ENCODE measurements at regions not wholly inside any gene's neighbourhood (a gene's known extent, or its start where the extent isn't known, plus 50 kb on each side); places are given as distances from the start of the nearest gene placed in this dataset.

- no peak for DNase-seq (ENCODE audit: extremely low spot score)
- TF ChIP-seq, protein P1, sequence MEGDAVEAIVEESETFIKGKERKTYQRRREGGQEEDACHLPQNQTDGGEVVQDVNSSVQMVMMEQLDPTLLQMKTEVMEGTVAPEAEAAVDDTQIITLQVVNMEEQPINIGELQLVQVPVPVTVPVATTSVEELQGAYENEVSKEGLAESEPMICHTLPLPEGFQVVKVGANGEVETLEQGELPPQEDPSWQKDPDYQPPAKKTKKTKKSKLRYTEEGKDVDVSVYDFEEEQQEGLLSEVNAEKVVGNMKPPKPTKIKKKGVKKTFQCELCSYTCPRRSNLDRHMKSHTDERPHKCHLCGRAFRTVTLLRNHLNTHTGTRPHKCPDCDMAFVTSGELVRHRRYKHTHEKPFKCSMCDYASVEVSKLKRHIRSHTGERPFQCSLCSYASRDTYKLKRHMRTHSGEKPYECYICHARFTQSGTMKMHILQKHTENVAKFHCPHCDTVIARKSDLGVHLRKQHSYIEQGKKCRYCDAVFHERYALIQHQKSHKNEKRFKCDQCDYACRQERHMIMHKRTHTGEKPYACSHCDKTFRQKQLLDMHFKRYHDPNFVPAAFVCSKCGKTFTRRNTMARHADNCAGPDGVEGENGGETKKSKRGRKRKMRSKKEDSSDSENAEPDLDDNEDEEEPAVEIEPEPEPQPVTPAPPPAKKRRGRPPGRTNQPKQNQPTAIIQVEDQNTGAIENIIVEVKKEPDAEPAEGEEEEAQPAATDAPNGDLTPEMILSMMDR (IDR thresholded peaks at IDR 0.05; ENCODE audit: control extremely low read depth, extremely low read depth, low read depth, missing control alignments): no peak
- POLR2A ChIA-PET: no interaction called here
- CTCF ChIA-PET: interaction anchor here (1.3 kb wide), 1 partner anchor 23 kb away, joined by 3 read pairs; no protein-coding TSS in a partner anchor
These were observed 730.7 kb upstream of the ALCAM start for GRCh38 chr3:104635872-104636580.

DNA sequence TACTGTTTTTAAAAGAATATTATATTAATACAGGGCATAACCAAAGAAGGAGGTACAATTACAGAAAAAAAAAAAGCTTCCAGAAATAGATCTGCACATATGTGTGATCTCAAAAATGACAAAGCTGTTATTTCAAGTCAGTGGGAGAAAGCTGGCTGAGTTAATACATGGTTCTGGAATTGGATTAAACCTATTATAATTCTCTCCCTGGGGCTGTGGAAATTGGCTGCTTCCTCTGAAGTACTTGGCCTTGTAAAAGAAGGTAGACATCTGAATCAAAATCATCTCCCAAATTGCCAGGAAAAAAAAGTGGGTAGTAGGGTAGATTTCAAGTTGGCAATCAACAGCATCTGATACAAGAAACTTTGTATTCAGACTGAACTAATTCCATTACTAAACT is 723.9 kb upstream of the ALCAM start:
- ChIA-PET POLR2A (no interaction called here), CTCF (no interaction called here)
- no peak for DNase-seq (ENCODE audit: extremely low spot score)
- TF ChIP-seq, protein P1 (IDR thresholded peaks at IDR 0.05; ENCODE audit: control extremely low read depth, extremely low read depth, low read depth, missing control alignments): no peak

- TF ChIP-seq, protein P1 (IDR thresholded peaks at IDR 0.05; ENCODE audit: control extremely low read depth, extremely low read depth, low read depth, missing control alignments): no peak
- CTCF ChIA-PET: interaction anchor here (1.1 to 1.9 kb wide), 3 partner anchors 9 to 20 kb away, joined by 3 to 6 read pairs (median 4); no protein-coding TSS in a partner anchor
- DNase-seq (ENCODE audit: extremely low spot score): no peak
- POLR2A ChIA-PET: no interaction called here
These were observed 720.5 kb upstream of the ALCAM start for GRCh38 chr3:104646196-104646595.

- TF ChIP-seq, protein P1 (IDR thresholded peaks at IDR 0.05; ENCODE audit: control extremely low read depth, extremely low read depth, low read depth, missing control alignments): no peak
- no peak for DNase-seq (ENCODE audit: extremely low spot score)
- ChIA-PET CTCF (no interaction called here), POLR2A (no interaction called here)
These were observed 717.9 kb upstream of the ALCAM start for GRCh38 chr3:104648823-104649222.

- DNase-seq (ENCODE audit: extremely low spot score): no peak
- ChIA-PET POLR2A (no interaction called here), CTCF (interaction anchor here (1.3 kb wide), 2 partner anchors 17 to 18 kb away, joined by 3 to 4 read pairs; no protein-coding TSS in a partner anchor)
- TF ChIP-seq, protein P1 (IDR thresholded peaks at IDR 0.05; ENCODE audit: control extremely low read depth, extremely low read depth, low read depth, missing control alignments): no peak
These were observed 697.6 kb upstream of the ALCAM start for GRCh38 chr3:104669083-104669482.

GRCh38 chr3:104672331-104672730 is 694.4 kb upstream of the ALCAM start:
- TF ChIP-seq, protein P1 (IDR thresholded peaks at IDR 0.05; ENCODE audit: control extremely low read depth, extremely low read depth, low read depth, missing control alignments): no peak
- no peak for DNase-seq (ENCODE audit: extremely low spot score)
- POLR2A ChIA-PET: no interaction called here
- CTCF ChIA-PET: no interaction called here

Data from GM10248 (cell line).